ENCODE measurements at regions not wholly inside any gene's neighbourhood (a gene's known extent, or its start where the extent isn't known, plus 50 kb on each side); places are given as distances from the start of the nearest gene placed in this dataset.
"Not testable (repeated sequence)": the region's sequence is repeated elsewhere in the genome, so short reads cannot be mapped to it uniquely, and the experiment has no call there.

DNA sequence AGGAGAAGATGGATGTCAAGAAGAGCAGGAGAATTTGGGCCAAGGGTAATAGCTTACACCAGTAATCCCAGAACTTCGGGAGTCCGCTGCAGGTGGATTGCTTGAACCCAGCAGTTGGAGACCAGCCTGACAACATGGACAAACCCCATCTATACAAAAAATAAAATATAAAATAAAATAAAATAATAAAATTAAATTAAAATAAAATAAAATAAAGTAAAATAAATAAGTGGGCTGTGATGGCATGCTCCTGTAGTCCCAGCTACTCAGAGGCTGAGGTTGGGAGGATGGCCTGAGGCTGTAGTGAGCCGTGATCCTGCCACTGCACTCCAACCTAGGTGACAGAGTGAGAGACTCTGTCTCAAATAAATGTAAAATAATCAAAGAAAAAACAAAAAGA is 1946.7 kb downstream of the MRPL39 start:
- DNase-seq, result no peak

DNA sequence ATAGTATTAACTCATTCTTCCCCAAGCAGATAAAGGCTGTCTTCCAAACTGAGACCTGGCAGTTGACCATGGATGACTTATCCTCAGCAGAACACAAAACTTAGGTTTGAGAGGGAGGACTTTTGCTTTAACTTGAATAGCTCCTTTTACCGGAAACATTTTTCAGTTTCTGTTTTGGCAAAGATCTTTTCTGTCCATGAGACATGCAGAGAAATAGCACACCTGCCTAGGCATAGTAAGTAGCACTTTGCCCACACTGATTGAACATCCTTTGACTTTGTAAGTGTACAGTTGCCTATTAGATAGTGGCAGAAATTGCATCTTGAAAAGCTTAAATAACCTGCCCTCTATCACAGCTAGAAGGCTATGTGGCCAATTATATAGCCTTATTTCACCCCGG is 1962.5 kb downstream of the MRPL39 start:
- no peak for DNase-seq

- DNase-seq, result no peak
Measured at GRCh38 chr21:23639721-23640120, 1967.6 kb downstream of the MRPL39 start.

DNA sequence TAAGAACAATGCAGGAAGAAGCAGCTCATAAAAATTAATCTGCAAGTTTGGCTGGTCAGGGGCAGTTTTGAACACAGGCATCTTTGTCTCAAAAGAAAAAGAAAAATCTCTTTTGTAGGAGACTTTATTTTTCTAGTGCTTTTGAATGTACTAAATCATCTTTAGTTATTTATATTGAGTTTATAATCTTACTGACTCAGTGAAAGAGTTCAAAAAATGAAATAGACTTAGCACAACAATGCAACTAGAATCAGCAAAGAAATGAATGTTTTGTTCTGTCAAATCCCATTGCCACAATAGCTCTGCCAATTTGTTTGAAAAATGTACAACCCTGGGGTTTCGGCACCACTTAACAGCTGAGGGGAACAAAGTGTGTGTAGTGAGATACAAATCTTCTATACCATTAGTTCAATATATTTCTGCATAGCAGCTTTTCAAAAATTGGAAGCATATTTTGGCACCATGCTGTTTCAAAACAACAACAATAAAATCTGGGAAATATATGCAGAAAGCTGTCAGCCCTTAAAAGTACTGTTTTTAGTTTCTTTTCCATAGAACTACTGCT is 1969.1 kb downstream of the MRPL39 start:
- no peak for DNase-seq

GRCh38 chr21:23633447-23633940 is 1973.8 kb downstream of the MRPL39 start:
- no peak for DNase-seq

DNA sequence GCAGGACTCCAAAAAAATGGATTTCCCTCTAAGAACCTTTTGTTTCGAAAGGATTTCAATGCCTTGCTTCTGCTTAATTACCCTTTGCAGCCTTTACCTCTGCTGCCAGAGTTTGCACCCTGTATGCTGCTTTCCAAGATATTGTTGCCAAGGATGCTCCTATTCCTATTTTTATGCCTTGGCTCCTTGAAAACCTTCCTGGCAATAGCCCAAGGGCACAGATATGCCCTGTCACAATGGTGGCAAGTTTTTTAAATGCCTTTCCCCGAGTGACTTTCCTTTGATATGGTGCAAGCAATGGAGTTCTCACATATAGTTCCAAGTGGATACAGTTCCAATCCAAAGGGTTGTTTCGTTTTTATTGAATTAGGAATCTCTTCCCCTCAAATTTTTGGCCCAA is 1983.0 kb downstream of the MRPL39 start:
- DNase-seq, result no peak

- DNase-seq, result no peak
Measured at GRCh38 chr21:23613014-23613413, 1994.3 kb downstream of the MRPL39 start.

DNA sequence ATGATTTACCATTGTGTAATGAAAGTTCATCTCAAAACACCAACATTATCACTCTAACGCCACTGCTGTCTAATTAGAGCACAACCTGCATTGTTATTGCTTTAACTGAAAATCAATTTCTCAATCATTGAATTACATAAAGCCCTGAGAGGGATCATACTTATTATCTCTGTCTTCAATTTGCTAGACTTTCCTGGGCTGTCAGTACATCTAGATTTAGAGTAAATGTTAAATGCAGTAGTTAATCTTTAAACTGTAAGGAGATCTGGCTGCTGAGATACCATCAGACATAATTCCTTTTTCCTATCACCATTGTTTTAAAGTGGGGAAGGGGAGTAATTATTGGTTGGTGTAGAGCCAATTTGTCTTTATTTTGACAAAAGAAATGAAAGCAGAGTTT is 1995.1 kb downstream of the MRPL39 start:
- no peak for DNase-seq

DNA sequence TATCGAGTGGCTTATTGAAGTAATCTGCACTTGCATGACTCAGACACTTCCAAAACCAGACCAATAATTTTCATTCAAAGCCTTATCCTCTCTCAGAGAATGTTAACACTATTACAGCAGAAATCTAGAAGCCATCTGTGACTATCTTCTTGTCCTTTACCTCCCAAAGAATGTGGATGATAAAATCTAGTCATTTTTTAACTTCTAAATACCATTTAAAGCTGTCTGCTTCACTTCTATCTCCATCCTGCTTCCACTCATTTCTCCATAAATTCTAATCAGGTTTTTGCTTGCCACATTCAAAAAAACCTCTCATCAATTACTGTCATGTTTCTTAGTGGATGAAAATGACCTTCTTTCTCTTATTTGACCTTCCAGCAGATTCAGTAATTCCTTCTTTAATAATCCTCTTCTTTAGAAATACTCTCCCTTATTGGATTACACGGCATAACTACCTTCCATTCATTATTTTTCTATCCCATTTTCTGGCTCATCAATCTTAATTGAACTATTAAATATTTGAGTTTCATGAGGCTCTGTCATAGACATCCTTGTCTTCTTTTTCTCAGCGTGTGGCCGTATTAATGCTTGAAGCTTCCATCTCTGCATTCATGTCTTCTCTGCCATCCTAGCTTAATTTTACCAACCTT is 1999.4 kb downstream of the MRPL39 start:
- no peak for DNase-seq

DNA sequence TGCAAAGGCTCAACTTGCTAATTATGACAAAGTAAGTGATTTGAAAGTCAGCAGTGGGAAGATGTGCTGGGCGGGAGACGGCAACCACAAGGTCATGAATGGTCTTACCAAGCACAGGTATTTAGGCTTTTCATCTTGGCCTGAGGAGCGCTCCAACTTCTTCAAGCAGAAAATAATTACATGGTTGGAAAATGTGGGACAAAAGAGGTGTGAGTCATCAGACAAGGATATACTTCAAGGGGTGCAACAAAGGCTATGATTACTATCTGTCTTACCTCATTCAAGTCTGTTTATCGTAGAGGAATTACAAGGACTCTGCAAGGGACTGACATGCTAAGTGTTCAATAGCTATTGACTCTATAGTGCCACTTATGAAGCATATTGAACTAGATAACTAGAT is 2005.7 kb downstream of the MRPL39 start:
- no peak for DNase-seq

GRCh38 chr21:23593582-23593981 is 2013.7 kb downstream of the MRPL39 start:
- DNase-seq, result no peak

DNA sequence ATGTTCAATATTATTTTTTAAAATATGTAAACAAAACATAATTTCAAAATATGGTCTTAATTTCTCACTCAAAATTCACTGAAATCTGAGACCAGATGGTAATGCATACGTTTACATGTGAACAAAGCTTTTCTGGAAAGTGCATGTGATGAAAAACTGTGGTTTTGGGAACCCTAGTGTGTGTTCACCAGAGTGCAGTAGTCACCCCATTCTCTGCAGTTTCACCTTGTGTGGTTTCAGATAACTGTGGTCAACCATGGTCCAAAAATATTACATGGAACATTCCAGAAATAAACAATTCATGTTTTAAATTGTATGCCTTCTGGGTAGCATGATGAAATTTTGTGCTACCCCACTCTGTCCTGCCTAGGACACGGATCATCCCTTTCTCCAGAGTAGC is 2021.9 kb downstream of the MRPL39 start:
- DNase-seq, result no peak

DNA sequence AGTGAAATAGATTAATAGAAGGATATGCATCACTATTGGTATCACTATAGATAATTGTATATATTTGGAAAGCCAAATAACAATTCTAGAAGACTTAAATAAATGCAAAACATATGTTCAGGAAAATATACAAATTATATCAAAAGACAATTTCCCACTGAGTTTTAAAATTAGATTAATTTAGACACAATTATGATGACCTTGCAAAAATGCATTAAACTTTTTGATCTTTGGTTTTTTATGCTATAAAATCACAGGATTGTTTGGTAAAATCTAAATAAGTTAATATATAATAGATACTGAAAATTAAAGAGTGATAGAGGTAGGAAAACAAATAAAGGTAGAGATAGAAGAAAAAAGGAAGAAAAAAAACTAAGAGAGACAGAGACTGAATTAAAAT is 2027.7 kb downstream of the MRPL39 start:
- DNase-seq, result no peak

DNA sequence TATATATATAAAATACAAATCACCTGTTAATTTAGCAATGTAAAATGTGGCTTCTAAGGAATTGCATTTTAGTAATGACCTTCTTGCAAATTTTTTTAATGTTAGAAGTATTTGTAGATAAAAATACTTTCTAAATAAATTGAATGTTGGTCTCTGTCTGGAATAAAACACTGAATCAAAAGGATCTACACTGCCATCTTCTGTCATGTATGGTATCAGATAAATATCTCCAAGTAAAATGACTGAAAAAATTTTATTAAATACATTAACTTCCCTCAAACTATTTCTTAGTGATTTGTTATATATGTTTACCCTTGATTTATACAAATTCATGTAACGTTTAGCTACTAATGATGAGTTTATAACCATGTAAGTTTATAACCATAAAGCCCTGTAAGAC is 2029.3 kb downstream of the MRPL39 start:
- no peak for DNase-seq

DNA sequence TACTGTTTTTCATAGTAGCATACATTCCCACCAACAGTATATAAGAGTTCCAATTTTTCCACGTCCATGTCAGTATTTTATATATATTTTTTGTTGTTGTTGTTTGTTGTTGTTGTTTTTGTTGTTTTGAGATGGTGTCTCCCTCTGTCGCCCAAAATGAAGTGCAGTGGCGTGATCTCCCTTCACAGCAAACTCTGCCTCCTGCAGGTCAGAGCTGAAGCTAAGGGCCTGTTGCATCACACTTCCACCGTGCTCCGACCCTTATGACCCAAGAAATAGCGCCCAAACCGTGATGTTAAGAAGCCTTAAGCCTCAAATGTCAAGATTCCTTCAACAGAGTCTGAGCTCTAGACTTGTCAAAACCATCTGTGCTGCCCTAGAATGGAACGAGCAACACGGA is 2032.3 kb downstream of the MRPL39 start:
- no peak for DNase-seq

DNA sequence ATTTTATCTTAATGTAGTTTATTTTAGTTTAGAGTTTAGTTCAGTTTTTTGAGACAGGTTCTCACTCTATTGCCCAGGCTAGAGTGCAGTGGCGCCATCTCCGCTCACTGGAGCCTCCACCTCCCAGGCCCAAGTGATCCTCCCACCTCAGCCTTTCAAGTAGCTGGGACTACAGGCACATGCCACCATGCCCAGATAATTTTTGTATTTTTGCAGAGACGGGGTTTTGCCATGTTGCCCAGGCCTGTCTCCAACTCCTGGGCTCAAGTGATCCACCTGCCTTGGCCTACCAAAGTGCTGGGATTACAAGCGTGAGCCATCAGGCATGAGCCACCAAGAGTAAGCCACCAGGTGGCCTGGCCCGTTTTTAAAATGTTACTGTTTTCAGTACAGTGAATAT is 2058.4 kb downstream of the MRPL39 start:
- DNase-seq, result not testable (repeated sequence)

GRCh38 chr21:23543333-23543732 is 2063.9 kb downstream of the MRPL39 start:
- no peak for DNase-seq

DNA sequence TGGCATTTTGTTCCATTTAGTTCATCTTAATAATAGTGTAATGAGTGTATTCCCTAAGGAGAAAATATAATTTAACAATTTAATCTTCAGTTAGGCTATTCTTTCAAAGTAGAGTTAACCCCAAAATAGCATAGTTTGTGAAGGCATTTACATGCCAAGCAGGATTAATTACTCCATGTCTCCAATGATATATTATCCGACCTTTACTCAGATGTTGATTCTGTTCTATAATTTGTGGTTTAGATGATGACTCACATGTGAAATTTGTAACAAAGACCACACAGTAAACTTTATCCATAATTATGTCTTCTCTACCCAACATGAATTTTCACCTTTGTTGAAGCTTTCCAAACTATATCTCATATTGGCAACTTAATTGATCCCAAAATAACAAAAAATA is 2065.2 kb downstream of the MRPL39 start:
- DNase-seq, result no peak

GRCh38 chr21:23541571-23541970 is 2065.7 kb downstream of the MRPL39 start:
- no peak for DNase-seq

GRCh38 chr21:23534850-23535249 is 2072.4 kb downstream of the MRPL39 start:
- DNase-seq, result no peak

- no peak for DNase-seq
Measured at GRCh38 chr21:23531444-23531843, 2075.8 kb downstream of the MRPL39 start.

GRCh38 chr21:23524685-23525084 is 2082.6 kb downstream of the MRPL39 start:
- DNase-seq, result no peak

GRCh38 chr21:23522751-23523150 is 2084.5 kb downstream of the MRPL39 start:
- DNase-seq, result no peak

- DNase-seq, result no peak
Measured at GRCh38 chr21:23507501-23507900, 2099.8 kb downstream of the MRPL39 start.

DNA sequence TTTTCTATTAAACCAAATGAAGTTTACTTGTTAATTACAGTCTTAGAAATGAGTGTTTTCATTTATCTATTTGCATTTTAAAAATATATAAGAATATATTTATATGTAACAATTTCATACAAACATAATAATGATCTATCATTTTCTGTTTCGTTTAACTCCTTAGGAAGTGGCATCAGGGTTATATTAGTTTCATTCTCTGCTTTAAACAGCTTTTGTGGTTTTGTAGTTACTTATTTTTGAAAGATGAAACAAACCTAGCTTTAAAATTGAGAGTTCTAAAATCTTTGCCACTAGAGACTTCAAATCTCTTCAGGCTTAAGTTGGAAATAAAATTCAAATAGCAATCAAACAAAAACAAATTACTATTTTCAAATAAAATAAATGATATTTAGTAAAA is 2110.6 kb downstream of the MRPL39 start:
- no peak for DNase-seq

Measured in KG1 (cell line).